Calu3 (cell line): ENCODE measurements at regions not wholly inside any gene's neighbourhood (a gene's known extent, or its start where the extent isn't known, plus 50 kb on each side); places are given as distances from the start of the nearest gene placed in this dataset.

Experiments
- BruUV-seq: library from RNA; stranded (reverse); fragments of 400-500 nt; replicated peaks from 2 replicates; lab custom pipeline; 2021; lab: Mats Ljungman, UMichigan
- CTCF ChIA-PET: fragments of 300-600 bp; sonication (Branson Sonifier 250); formaldehyde crosslinking; loops from one replicate; lab custom pipeline; 2022; ENCODE audit warnings: antibody characterized with exemption; lab: Charles Lee
- DNase-seq: peaks from one replicate; pipeline ENCODE4 v3.0.0; 2022
- H3K27ac Mint-ChIP-seq: one replicate; pipeline ENCODE4 v1.8.0; 2022; ENCODE audit warnings: mixed read lengths; ENCODE audit not compliant: unreplicated experiment
- H3K27me3 Mint-ChIP-seq: one replicate; pipeline ENCODE4 v1.8.0; 2022; ENCODE audit warnings: mixed read lengths; ENCODE audit not compliant: unreplicated experiment
- H3K36me3 Mint-ChIP-seq: one replicate; pipeline ENCODE4 v1.8.0; 2022; ENCODE audit warnings: mild to moderate bottlenecking, moderate library complexity, mixed read lengths; ENCODE audit not compliant: insufficient read depth, unreplicated experiment
- H3K4me1 Mint-ChIP-seq: one replicate; pipeline ENCODE4 v1.8.0; 2022; ENCODE audit warnings: mild to moderate bottlenecking, low read depth, mixed read lengths; ENCODE audit not compliant: unreplicated experiment
- H3K4me3 Mint-ChIP-seq: one replicate; pipeline ENCODE4 v1.8.0; 2022; ENCODE audit warnings: mild to moderate bottlenecking, low read depth, moderate library complexity, mixed read lengths; ENCODE audit not compliant: unreplicated experiment
- H3K9me3 Mint-ChIP-seq: one replicate; pipeline ENCODE4 v1.8.0; 2022; ENCODE audit warnings: low read depth, mixed read lengths; ENCODE audit not compliant: unreplicated experiment
- CTCF ChIP-seq: fragments of 200-600 bp; IDR thresholded peaks from one replicate; pipeline ENCODE4 v1.8.0; 2022; ENCODE audit warnings: antibody characterized with exemption; ENCODE audit not compliant: unreplicated experiment
- intact Hi-C: fragments of 100-400 bp; cut with micrococcal nuclease; formaldehyde crosslinking; loops from one replicate; pipeline ENCODE4 v1.10.0; 2022; ENCODE audit not compliant: unreplicated experiment

GRCh38 chr1:96882096-96882495 lies 160.5 kb downstream of the PTBP2 start:
- H3K36me3 Mint-ChIP-seq = no peaks in the 10 kb centered on the region
- CTCF ChIA-PET = no interaction called here
- DNase-seq = no peak
- no TSS peak for BruUV-seq
- no peak overlapping the region for H3K4me3 Mint-ChIP-seq
- H3K4me1 Mint-ChIP-seq = no peaks in the 10 kb centered on the region
- no peak for TF ChIP-seq CTCF
- H3K9me3 Mint-ChIP-seq = no peaks in the 10 kb centered on the region
- H3K27me3 Mint-ChIP-seq = no peaks in the 10 kb centered on the region
- H3K27ac Mint-ChIP-seq = no peak overlapping the region
- intact Hi-C loops = no loop called here

DNA sequence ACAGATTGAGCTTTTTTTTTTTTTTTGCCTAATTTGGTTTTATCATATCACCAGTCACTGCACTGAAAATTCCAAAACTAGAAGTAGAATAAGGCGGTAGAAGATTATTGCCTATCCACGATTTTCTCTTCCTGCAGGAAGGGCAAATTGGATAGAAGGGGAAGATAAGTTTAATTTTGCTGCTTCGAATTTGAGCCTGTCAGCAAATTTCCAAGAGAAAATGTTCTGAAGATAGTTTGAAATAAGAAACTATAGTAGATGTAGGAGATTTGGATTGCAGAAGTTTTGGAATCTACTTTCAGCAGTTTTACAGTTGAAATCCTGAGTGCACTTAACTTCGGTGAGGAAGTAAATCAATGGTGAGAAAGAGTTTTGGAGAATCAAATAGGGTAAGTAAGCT lies 164.9 kb downstream of the PTBP2 start:
- no peak overlapping the region for H3K27ac Mint-ChIP-seq
- intact Hi-C loops = no loop called here
- DNase-seq = no peak
- H3K36me3 Mint-ChIP-seq = no peaks in the 10 kb centered on the region
- H3K27me3 Mint-ChIP-seq = no peaks in the 10 kb centered on the region
- no peak overlapping the region for H3K4me3 Mint-ChIP-seq
- no peak for TF ChIP-seq CTCF
- no peaks in the 10 kb centered on the region for H3K9me3 Mint-ChIP-seq
- no peaks in the 10 kb centered on the region for H3K4me1 Mint-ChIP-seq
- CTCF ChIA-PET = interaction anchor here (0.7 kb wide), 1 partner anchor 83 kb away, joined by 3 read pairs; no protein-coding TSS in a partner anchor
- BruUV-seq = no TSS peak

- Mint-ChIP-seq H3K27ac (no peak overlapping the region), H3K4me3 (no peak overlapping the region), H3K9me3 (no peaks in the 10 kb centered on the region), H3K36me3 (no peaks in the 10 kb centered on the region), H3K27me3 (no peaks in the 10 kb centered on the region), H3K4me1 (no peaks in the 10 kb centered on the region)
- no peak for TF ChIP-seq CTCF
- DNase-seq = no peak
- CTCF ChIA-PET = no interaction called here
- BruUV-seq = no TSS peak
- intact Hi-C loops = no loop called here
Measured at GRCh38 chr1:96887501-96887900, 165.9 kb downstream of the PTBP2 start.

- BruUV-seq = no TSS peak
- no peak for TF ChIP-seq CTCF
- DNase-seq = no peak
- intact Hi-C loops = no loop called here
- Mint-ChIP-seq H3K9me3 (no peaks in the 10 kb centered on the region), H3K27me3 (no peaks in the 10 kb centered on the region), H3K4me1 (no peaks in the 10 kb centered on the region), H3K4me3 (no peak overlapping the region), H3K36me3 (no peaks in the 10 kb centered on the region), H3K27ac (no peak overlapping the region)
- CTCF ChIA-PET = no interaction called here
Measured at GRCh38 chr1:96901783-96902363, 180.3 kb downstream of the PTBP2 start.
